Erythroblast (primary cell): ENCODE measurements at regions not wholly inside any gene's neighbourhood (a gene's known extent, or its start where the extent isn't known, plus 50 kb on each side); places are given as distances from the start of the nearest gene placed in this dataset.

ENCODE experiments used
- GATA1 ChIP-seq: IDR thresholded peaks from 2 replicates; pipeline ENCODE4 v1.6.1; 2011; ENCODE audit warnings: low read depth, mild to moderate bottlenecking, control low read depth, low read length, moderate library complexity
- POLR2A ChIP-seq: IDR thresholded peaks from 2 replicates; pipeline ENCODE4 v1.6.1; 2011; ENCODE audit warnings: mild to moderate bottlenecking, low read length

- TF ChIP-seq POLR2A (no peak), GATA1 (no peak)
Measured at GRCh38 chr22:47651216-47651987, 889.0 kb downstream of the TBC1D22A start.
